Mesenchymal stem cell (in vitro differentiated cells and primary cell): ENCODE measurements at regions not wholly inside any gene's neighbourhood (a gene's known extent, or its start where the extent isn't known, plus 50 kb on each side); places are given as distances from the start of the nearest gene placed in this dataset.

Experiments used
- DNase-seq: peaks from one replicate; pipeline ENCODE4 v3.0.0-alpha.2; 2013
- H2AFZ ChIP-seq: one replicate; pipeline ENCODE4 v1.6.1; 2013; ENCODE audit warnings: low read depth, mild to moderate bottlenecking, control low read depth, inconsistent platforms, low read length, moderate library complexity
- H2AK5ac ChIP-seq: 2 replicates; pipeline ENCODE4 v1.6.1; 2013; ENCODE audit warnings: low read length, moderate library complexity, mild to moderate bottlenecking, inconsistent platforms; ENCODE audit not compliant: severe bottlenecking
- H2BK120ac ChIP-seq: one replicate; pipeline ENCODE4 v1.6.1; 2013; ENCODE audit warnings: low read depth, mild to moderate bottlenecking, inconsistent platforms, low read length, moderate library complexity
- H2BK12ac ChIP-seq, 2 experiments: one replicate each; pipeline ENCODE4 v1.6.1; 2013; ENCODE audit warnings: inconsistent platforms in 2 of 2, low read length in 2 of 2, mild to moderate bottlenecking in 2 of 2, moderate library complexity in 2 of 2, control low read depth in 1 of 2
- H2BK15ac ChIP-seq: one replicate; pipeline ENCODE4 v1.6.1; 2013; ENCODE audit warnings: mild to moderate bottlenecking, low read depth, inconsistent platforms; ENCODE audit not compliant: poor library complexity, severe bottlenecking
- H2BK5ac ChIP-seq: 2 replicates; pipeline ENCODE4 v1.6.1; 2013; ENCODE audit warnings: low read depth, mild to moderate bottlenecking, low read length, control low read depth, inconsistent platforms; ENCODE audit not compliant: poor library complexity, severe bottlenecking
- H3K14ac ChIP-seq, 2 experiments: one replicate each; pipeline ENCODE4 v1.6.1; 2013; ENCODE audit warnings: inconsistent platforms in 2 of 2, low read length in 2 of 2, control low read depth in 1 of 2, mild to moderate bottlenecking in 1 of 2, moderate library complexity in 1 of 2
- H3K18ac ChIP-seq, 2 experiments: one replicate each; pipeline ENCODE4 v1.6.1; 2013; ENCODE audit warnings: inconsistent platforms in 2 of 2, low read length in 2 of 2, control low read depth in 1 of 2, low read depth in 1 of 2, mild to moderate bottlenecking in 1 of 2
- H3K23ac ChIP-seq, 2 experiments: one replicate each; pipeline ENCODE4 v1.6.1; 2013; ENCODE audit warnings: inconsistent platforms in 2 of 2, low read length in 2 of 2, mild to moderate bottlenecking in 2 of 2, moderate library complexity in 2 of 2, control low read depth in 1 of 2
- H3K27ac ChIP-seq: 2 replicates; pipeline ENCODE4 v1.5.1; 2013; ENCODE audit warnings: mild to moderate bottlenecking, moderate library complexity, low read length, control low read depth, inconsistent platforms; ENCODE audit not compliant: poor library complexity, severe bottlenecking
- H3K27me3 ChIP-seq, 2 experiments: 2 replicates each; pipeline versions ENCODE4 v1.6.1 to v1.7.0; 2013; ENCODE audit warnings: low read length in 2 of 2, mild to moderate bottlenecking in 2 of 2, moderate library complexity in 2 of 2, control low read depth in 1 of 2, inconsistent platforms in 1 of 2; ENCODE audit not compliant: control insufficient read depth in 1 of 2, insufficient read depth in 1 of 2
- H3K36me3 ChIP-seq, 2 experiments: 2 replicates each; pipeline versions ENCODE4 v1.6.1 to v1.7.0; 2013; ENCODE audit warnings: low read length in 2 of 2, control low read depth in 1 of 2, inconsistent platforms in 1 of 2, low read depth in 1 of 2, mild to moderate bottlenecking in 1 of 2; ENCODE audit not compliant: insufficient read depth in 2 of 2, control insufficient read depth in 1 of 2
- H3K4ac ChIP-seq, 2 experiments: one replicate each; pipeline ENCODE4 v1.6.1; 2013; ENCODE audit warnings: inconsistent platforms in 2 of 2, low read length in 2 of 2, mild to moderate bottlenecking in 2 of 2, moderate library complexity in 2 of 2, control low read depth in 1 of 2, low read depth in 1 of 2
- H3K4me1 ChIP-seq: 2 replicates; pipeline ENCODE4 v1.6.1; 2013; ENCODE audit warnings: low read depth, low read length, control low read depth; ENCODE audit not compliant: control insufficient read depth, insufficient read depth
- H3K4me2 ChIP-seq: 2 replicates; pipeline ENCODE4 v1.6.1; 2013; ENCODE audit warnings: low read length, mild to moderate bottlenecking, inconsistent platforms; ENCODE audit not compliant: poor library complexity, severe bottlenecking
- H3K4me3 ChIP-seq, 2 experiments: 2 replicates each; pipeline versions ENCODE4 v1.5.1 to v1.7.0; 2013; ENCODE audit warnings: low read length in 2 of 2, mild to moderate bottlenecking in 2 of 2, control low read depth in 1 of 2, low read depth in 1 of 2; ENCODE audit not compliant: insufficient read depth in 1 of 2
- H3K79me1 ChIP-seq: replicated peaks from 2 replicates; pipeline ENCODE4 v1.6.1; 2013; ENCODE audit warnings: mild to moderate bottlenecking, control low read depth, low read length, inconsistent platforms; ENCODE audit not compliant: poor library complexity, severe bottlenecking
- H3K9ac ChIP-seq: 2 replicates; pipeline ENCODE4 v1.7.0; 2013; ENCODE audit warnings: mild to moderate bottlenecking, low read length, moderate library complexity
- H3K9me3 ChIP-seq: 2 replicates; pipeline ENCODE4 v1.7.0; 2013; ENCODE audit warnings: mild to moderate bottlenecking, low read length; ENCODE audit not compliant: control insufficient read depth
- H4K8ac ChIP-seq: one replicate; pipeline ENCODE4 v1.6.1; 2013; ENCODE audit warnings: inconsistent platforms, mild to moderate bottlenecking, low read length, moderate library complexity
- H4K91ac ChIP-seq: one replicate; pipeline ENCODE4 v1.6.1; 2013; ENCODE audit warnings: mild to moderate bottlenecking, low read length, inconsistent platforms
- WGBS: methylation state at CpG from one replicate; pipeline ENCODE4 v1.1.7; 2013; ENCODE audit warnings: mixed read lengths; 5-methylcytosine and 5-hydroxymethylcytosine counted together

DNA sequence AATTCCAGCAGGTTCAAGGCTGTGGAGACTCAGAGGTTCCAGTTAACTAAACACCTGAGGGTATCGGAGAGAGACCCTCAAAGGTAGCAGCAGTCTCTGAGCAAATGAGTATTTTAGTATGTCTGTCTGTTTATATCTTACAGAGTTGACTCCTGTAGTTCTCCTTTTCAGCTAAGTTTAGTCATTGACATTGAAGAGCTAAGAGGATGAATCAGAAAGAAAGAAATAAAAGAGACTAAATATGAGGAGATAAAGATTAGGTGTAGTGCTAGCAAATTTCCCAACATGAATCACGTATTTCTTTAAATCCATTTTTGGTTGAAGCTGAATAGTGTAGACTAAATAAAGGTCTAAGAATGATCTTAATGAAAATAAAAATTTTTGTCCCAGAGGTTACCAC, 474.0 kb upstream of the RGMB start:
- no peak overlapping the region for H4K91ac ChIP-seq
- H2AK5ac ChIP-seq, result no peak overlapping the region
- H3K9me3 ChIP-seq, result no peaks in the 10 kb centered on the region
- H2BK12ac ChIP-seq, result no peak overlapping the region
- no peak overlapping the region for H2BK120ac ChIP-seq
- no peak overlapping the region for H3K18ac ChIP-seq
- H3K36me3 ChIP-seq, result no peaks in the 10 kb centered on the region
- no peak overlapping the region for H3K27ac ChIP-seq
- WGBS, result 100% methylated on average over 2 of the region's 2 CpGs
- H3K23ac ChIP-seq, result no peak overlapping the region
- H3K4me2 ChIP-seq, result no peak overlapping the region
- no peak overlapping the region for H3K4ac ChIP-seq
- H3K9ac ChIP-seq, result no peak overlapping the region
- H3K4me3 ChIP-seq, result no peak overlapping the region
- H2AFZ ChIP-seq, result no peak overlapping the region
- H3K27me3 ChIP-seq, result no peaks in the 10 kb centered on the region
- H4K8ac ChIP-seq, result no peak overlapping the region
- no peaks in the 10 kb centered on the region for H3K79me1 ChIP-seq
- no peak for DNase-seq
- H2BK5ac ChIP-seq, result no peak overlapping the region
- no peak overlapping the region for H3K14ac ChIP-seq
- peaks cover 2% of the 10 kb centered on the region for H3K4me1 ChIP-seq
- H2BK15ac ChIP-seq, result no peak overlapping the region

DNA sequence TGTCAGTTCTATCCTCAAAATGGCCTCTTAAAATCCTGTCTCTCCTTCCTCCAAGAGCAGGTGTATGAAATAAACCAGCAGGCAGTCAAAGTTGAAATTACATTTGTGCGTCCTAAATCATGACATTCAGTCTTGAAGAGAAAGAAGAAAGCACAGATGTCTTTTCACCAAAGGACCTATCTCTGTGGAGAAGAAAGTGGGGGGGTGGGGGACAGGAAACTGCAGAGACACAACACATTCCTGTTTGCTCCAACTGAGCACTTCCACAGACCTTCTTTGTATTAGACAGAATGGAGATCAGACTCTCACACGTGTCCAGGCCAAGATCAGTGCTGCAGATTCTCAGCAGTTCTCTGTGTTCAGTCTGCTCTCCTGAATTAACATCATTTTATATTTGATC, 471.9 kb upstream of the RGMB start:
- no peak overlapping the region for H2AK5ac ChIP-seq
- H2BK12ac ChIP-seq, result peak overlapping the region in 1 of 2 experiments; percentile 11
- no peak overlapping the region for H3K4me2 ChIP-seq
- H3K36me3 ChIP-seq, result no peaks in the 10 kb centered on the region
- no peaks in the 10 kb centered on the region for H3K79me1 ChIP-seq
- H3K4ac ChIP-seq, result no peak overlapping the region
- peak overlapping the region; percentile 28 for H4K8ac ChIP-seq
- no peak overlapping the region for H3K14ac ChIP-seq
- DNase-seq, result peak; percentile 13
- H3K9ac ChIP-seq, result no peak overlapping the region
- H2BK120ac ChIP-seq, result peak overlapping the region; percentile 5
- H3K4me1 ChIP-seq, result peaks cover 2% of the 10 kb centered on the region
- H3K27ac ChIP-seq, result no peak overlapping the region
- no peak overlapping the region for H3K23ac ChIP-seq
- H3K27me3 ChIP-seq, result no peaks in the 10 kb centered on the region
- no peaks in the 10 kb centered on the region for H3K9me3 ChIP-seq
- 86% methylated on average over 1 of the region's 2 CpGs for WGBS
- H3K18ac ChIP-seq, result no peak overlapping the region
- H3K4me3 ChIP-seq, result no peak overlapping the region
- no peak overlapping the region for H2AFZ ChIP-seq
- no peak overlapping the region for H4K91ac ChIP-seq
- no peak overlapping the region for H2BK5ac ChIP-seq
- no peak overlapping the region for H2BK15ac ChIP-seq

GRCh38 chr5:98307811-98308210, 465.7 kb upstream of the RGMB start:
- Histone ChIP-seq H4K8ac (no peak overlapping the region), H3K9me3 (no peaks in the 10 kb centered on the region), H2AFZ (no peak overlapping the region), H3K36me3 (no peaks in the 10 kb centered on the region), H2BK12ac (no peak overlapping the region), H3K4me1 (peaks cover 1% of the 10 kb centered on the region), H3K79me1 (no peaks in the 10 kb centered on the region), H3K27ac (peak overlapping the region; percentile 79), H3K4me2 (no peak overlapping the region), H3K23ac (no peak overlapping the region), H3K4me3 (no peak overlapping the region), H2BK5ac (no peak overlapping the region), H3K4ac (no peak overlapping the region), H2AK5ac (no peak overlapping the region), H3K18ac (no peak overlapping the region), H3K27me3 (no peaks in the 10 kb centered on the region), H3K9ac (peak overlapping the region; percentile 90), H2BK120ac (no peak overlapping the region), H3K14ac (no peak overlapping the region), H2BK15ac (no peak overlapping the region), H4K91ac (no peak overlapping the region)
- peak; percentile 92 for DNase-seq
- 0% methylated on average over 2 of the region's 2 CpGs for WGBS

DNA sequence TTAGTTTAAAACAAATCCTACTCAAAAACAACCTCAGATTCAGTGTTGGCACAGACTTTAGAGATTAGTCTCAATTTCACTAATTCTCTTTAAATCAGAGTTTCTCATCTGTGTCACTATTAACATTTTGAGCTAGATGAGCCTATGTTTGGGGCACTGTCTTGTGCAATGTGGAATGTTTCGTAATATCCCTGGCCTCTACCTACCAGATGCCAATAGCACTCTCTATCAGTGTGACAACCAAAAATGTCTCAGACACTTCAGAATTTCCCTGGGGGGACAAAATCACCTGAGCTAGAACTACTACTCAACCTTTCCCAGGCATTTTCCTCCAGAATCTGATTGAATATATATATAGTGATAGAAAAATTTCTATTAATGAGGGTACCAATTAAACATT, 465.2 kb upstream of the RGMB start:
- H3K4ac ChIP-seq, result peak overlapping the region in 1 of 2 experiments; percentile 37
- no peak overlapping the region for H2BK15ac ChIP-seq
- no peak overlapping the region for H3K23ac ChIP-seq
- no peak overlapping the region for H2BK5ac ChIP-seq
- H2BK120ac ChIP-seq, result no peak overlapping the region
- no peak overlapping the region for H2BK12ac ChIP-seq
- H3K4me2 ChIP-seq, result no peak overlapping the region
- H2AFZ ChIP-seq, result no peak overlapping the region
- H3K27ac ChIP-seq, result peak overlapping the region; percentile 79
- no peaks in the 10 kb centered on the region for H3K36me3 ChIP-seq
- no peaks in the 10 kb centered on the region for H3K9me3 ChIP-seq
- no peak for DNase-seq
- peak overlapping the region; percentile 90 for H3K9ac ChIP-seq
- WGBS, result 75% methylated on average over 1 of the region's 1 CpG
- no peak overlapping the region for H3K4me3 ChIP-seq
- H3K79me1 ChIP-seq, result no peaks in the 10 kb centered on the region
- no peak overlapping the region for H3K14ac ChIP-seq
- H3K18ac ChIP-seq, result no peak overlapping the region
- H3K4me1 ChIP-seq, result peaks cover 2% of the 10 kb centered on the region
- H2AK5ac ChIP-seq, result no peak overlapping the region
- H3K27me3 ChIP-seq, result no peaks in the 10 kb centered on the region
- no peak overlapping the region for H4K91ac ChIP-seq
- H4K8ac ChIP-seq, result no peak overlapping the region
